ENCODE measurements at regions not wholly inside any gene's neighbourhood (a gene's known extent, or its start where the extent isn't known, plus 50 kb on each side); places are given as distances from the start of the nearest gene placed in this dataset.

DNA sequence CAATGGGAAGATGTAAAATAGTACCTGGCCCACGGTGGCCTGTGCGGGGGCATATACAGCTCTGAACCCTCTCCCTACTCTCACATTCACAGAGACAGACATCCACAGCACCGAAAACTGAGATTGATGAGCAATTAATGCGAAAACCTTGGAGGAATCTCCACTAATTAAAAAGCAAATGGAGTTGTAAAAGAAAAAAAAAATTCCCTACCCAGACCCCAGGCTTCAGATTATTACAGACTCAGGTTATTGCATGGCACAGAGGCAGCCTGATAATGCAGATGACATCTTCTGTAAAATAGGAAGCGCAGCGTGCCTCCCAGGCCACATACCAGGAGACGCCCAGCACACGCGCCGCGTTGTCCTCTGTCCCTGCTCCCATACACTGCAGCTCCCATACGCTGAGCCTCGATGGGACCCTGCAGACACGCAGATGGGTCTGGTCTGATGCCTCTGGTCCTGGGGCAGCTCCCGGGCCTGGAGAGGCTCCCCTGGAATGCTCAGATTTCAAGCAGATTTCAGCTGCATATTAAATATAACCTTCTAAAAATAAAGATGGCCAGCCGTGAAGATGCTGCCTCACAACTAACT is 496.1 kb upstream of the MYT1L start:
- DNase-seq (ENCODE audit: low read depth) = no peak

DNA sequence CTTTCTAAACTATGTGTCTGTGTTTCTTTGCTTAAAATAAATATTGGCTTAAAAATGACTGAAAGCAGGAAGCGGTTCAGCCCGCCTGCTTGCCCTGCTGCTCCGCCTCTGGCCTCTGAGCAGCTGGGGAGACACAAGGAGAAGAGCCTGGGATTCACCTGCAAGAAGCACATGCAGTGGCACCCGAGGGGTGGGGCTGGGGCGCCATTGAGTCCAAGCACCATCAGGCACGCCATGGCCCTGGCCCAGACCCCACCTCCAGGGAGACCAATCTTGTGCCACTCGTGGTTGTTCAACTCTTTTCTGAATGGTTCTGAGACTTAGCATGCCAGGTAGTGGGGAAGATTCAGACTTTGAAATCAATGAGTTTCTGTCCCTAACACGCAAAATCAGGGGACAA is 495.5 kb upstream of the MYT1L start:
- DNase-seq (ENCODE audit: low read depth) = no peak

DNA sequence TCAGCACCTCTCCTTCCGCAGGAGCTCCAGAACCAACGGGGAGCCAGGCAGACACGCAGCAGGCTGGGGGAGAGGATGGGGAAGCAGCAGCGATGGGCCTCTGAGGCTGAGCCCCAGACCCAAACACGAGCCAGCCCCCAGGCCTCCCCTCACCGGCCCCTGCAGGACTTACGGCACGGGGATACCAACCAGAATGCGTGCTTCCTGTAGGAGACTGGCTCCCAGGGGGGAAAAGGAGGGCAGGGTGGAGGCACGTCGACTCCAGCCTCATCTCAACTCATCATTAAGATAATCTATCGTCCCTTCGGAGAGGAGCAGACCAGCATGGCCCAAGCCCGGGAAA is 495.1 kb upstream of the MYT1L start:
- DNase-seq (ENCODE audit: low read depth) = no peak

DNA sequence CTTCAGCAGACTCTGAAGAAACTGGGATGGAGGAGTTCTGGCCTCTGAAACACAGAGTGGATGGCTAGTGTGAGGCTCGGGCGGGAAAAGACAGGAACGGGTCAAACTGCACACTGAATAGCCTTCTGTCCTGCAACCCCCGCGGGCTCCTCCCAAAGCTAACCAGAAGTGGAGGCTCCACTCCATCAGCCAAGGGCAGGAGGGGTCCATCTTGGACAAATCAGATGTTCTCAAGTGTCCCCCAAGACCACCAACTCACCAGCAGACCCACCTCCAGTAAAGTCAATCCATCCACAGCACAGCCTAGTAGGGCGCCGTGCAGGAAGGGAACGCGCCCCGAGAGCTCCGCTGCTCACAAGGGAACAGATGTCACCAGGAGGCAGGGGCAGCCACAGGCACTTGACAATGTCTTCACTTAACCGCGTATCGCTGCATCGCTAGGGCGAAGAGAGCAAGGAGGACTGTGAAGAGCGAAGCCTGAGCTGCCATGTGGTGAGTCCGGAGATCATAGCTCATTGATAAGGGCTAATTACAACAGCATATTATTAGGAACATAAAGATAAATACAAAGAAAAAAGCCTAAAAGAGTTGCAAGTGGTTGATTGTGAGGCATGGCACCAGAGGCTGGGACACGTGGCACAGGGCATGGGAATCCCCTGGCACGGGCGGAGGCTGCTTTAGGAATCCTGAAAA is 494.6 kb upstream of the MYT1L start:
- DNase-seq (ENCODE audit: low read depth) = no peak

DNA sequence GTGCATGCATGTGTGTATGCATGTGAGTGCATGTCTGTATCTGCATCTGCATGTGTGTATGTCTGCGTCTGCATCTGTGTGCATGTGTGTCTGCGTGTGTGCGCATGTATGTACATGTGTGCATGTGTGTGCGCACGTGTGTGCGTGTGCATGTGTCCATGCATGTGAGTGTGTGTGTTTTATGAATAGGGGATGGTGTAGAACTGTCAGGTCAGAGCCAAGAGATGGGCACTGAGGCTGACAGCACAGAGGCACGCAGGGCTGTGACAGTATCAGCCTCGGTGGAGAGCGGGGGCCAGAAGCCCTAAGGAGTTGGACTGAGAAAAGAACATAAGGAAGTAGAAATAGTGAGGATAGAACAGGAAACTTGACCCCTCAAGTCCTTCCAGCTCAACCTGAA is 494.0 kb upstream of the MYT1L start:
- DNase-seq (ENCODE audit: low read depth) = no peak

DNA sequence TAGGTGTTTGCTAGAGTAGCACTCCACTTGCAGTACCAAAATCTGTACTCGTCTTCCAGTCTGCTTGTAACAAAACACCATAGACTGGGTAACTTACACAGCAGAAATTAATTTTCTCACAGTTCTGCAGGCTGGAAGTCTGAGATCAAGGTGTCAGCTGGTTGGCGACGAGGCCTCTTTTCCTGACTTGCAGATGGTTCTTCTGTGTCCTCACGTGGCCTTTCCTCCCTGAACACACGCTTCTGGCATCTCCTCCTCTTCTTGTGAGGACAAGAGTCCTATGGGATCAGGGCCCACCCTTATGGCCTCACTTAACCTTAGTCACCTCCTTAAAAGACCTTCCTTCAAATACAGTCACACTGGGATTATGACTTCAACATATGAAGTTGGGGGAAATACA is 493.5 kb upstream of the MYT1L start:
- no peak for DNase-seq (ENCODE audit: low read depth)

DNA sequence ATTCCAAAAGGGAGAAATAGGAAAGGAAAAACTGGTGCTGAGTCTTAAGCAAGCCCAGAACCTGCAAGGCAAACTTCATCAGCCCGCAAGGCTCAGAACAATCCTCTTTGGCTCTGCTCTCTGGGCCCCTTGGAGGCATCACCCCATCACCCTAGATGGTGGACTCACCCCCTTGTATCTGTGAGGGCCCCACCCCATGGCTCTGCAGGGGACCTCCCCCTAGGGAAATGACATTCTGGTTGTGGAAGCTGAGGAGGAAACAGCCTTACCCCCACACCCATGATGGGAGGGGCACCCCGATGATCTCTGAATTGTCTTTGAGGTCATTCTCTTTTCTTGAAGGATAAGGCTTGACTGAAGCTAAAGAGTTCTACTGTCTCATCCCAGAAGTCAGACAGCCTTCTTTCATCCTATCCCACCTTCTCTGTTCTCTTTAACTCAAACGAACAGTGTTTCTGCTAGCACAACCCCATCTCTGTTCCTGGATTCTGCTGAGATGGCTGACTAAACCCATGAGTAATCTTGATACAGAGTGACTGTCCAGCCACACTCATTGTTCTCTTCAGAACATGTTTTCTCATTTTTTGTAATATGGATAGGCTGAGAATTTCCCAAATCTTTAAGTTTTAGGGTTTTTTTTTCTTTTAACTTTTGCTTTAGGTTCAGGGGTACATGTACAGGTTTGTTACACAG is 492.1 kb upstream of the MYT1L start:
- no peak for DNase-seq (ENCODE audit: low read depth)

DNA sequence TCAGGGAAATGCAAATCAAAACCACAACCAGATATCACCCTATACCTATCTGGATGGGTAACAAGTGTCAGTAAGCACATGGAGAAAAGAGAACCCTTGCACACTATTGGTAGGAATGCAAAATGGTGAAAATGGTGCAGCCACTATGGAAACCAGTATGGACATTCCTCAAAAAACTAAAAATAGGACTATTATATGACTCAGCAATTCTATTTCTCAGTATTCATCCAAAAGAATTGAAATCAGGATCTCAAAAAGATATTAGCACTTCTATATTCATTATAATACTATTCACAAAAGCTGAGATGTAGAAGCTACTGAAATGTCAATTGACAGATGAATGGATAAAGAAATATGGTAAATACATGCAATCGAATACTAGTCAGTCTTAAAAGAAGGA is 491.1 kb upstream of the MYT1L start:
- no peak for DNase-seq (ENCODE audit: low read depth)

DNA sequence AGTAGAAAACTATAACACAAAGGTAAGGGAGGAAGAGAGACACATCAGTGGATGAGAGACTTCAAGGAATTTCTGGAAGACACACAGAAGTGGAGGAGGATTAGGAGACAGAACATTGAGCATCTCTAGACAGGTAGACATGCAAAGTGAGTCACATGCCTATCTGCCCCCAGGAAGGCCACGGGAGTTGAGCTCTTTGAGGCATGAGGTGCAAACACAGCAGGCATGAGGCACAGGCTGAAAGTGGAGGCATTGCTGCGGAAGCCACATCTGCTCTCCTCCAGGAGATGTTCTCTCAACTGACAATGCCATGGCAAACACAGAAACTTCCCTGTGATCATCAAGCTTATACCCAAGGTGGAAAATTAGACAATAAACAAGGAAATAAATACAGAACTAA is 481.6 kb upstream of the MYT1L start:
- DNase-seq (ENCODE audit: low read depth) = no peak

DNA sequence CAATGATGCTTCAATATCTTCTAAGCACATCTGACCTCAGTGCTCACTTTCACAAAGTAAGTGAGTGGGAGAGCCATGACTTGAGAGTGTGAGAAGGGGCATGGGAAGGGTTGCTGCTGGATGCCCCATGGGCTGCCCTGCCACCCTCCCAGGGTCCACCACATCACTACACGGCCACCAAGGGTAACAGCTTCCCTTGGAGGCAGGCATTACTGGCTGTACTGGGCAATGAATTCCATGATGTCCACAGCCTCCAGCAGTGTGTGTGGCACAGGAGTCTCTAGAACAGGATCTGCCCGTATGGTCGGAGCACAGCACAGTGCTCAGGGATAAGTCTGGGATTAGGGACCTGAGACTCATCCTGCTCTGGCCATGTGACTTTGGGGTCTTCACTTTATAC is 481.0 kb upstream of the MYT1L start:
- no peak for DNase-seq (ENCODE audit: low read depth)

DNA sequence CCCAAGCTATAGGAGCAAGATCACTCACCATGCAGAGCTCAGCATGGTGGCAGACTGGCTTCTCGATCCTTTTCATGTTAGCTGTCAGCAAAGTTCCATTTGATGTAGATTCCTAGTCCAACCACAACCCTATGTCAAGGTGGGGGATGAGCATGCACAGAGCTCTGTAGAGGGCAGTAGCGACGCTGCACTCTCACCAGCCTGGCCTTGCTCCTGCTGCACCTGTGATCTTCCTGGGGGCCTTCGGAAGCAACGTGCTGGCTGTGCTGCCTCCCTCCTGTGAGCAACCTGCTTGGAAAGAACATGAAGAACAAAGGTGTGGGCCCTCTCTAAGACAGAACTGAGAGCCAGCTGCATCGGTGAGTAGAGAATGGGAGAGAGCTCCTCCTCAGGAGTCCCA is 479.4 kb upstream of the MYT1L start:
- no peak for DNase-seq (ENCODE audit: low read depth)

DNA sequence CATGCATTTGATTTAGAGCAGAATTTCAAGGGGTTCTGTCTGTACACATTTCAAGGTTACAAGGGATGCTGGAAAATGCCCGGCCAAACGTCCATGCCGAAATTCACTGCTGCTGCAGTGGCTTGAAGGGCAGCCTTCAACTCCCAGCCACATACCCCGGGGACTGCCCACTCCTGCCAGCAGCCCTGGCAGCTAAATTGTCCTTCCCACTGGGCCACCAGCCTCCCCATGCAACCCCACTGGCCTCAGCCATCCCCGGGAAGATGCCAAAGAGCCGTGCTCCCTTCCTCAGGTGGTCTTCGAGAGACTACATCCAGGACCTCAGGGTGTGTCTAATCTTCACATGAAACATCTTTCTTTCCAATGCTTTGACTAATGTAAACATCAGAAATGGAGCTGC is 478.7 kb upstream of the MYT1L start:
- DNase-seq (ENCODE audit: low read depth) = no peak

DNA sequence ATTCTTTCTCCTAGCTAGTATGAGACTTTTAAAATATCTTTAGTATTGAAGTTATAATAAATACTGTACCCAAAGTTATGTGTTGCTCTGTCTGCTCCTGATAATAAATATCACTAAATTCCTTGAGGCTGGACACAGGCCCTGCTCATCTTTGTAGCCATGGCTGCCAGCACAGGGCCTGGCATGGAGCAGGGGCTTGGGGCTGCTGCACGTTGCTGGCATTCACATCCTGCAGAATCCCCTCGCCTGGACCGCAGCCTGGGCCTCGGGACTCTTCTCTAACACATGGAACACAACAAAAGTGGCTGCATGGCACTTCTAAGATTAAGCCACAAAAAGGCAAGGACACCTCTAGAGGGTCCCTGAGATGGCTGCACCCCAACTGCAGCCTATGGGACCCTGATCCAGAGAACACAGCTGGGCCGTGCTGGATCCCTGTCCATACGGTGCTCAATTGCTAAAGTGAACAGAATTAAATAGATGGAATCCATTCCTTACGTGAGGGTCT is 477.5 kb upstream of the MYT1L start:
- DNase-seq (ENCODE audit: low read depth) = no peak

DNA sequence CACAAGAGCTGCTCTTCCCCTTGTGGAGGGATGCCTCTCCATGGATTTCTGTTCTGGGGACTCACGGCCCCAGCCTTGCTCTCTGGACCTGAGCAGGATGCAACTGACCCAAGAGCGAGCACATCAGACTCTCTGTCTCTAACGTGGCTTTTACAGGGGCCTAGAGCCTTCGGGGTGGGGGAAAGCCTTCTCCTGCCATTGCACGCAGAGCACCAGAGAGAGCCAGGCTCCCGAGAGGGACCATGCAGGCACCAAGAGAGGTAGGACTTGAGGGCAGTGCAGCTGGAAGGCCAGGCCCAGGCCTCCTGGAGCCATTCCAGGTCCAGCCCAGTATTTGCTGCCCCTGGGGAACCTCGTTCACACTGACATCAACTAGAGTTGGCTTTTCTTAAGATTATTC is 475.6 kb upstream of the MYT1L start:
- no peak for DNase-seq (ENCODE audit: low read depth)

DNA sequence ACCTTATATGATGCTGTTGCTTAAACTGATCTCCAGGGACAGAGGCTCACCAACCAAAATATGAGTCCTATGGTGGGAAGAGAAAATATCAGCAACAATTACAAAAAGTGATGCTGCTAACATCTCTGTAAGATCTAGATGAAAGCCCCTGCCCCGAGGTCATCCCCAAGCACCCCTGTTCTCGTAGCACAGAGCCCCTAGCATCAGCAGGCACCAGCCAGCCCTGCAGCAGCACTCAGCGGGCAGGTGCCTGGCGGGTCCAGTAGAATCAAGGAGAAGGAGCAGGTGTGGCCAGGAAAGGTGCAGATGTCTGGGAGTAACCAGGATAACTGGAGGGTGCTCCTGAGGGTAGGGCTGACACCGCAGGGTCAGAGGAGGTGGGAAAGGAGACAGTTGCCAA is 474.2 kb upstream of the MYT1L start:
- DNase-seq (ENCODE audit: low read depth) = no peak

DNA sequence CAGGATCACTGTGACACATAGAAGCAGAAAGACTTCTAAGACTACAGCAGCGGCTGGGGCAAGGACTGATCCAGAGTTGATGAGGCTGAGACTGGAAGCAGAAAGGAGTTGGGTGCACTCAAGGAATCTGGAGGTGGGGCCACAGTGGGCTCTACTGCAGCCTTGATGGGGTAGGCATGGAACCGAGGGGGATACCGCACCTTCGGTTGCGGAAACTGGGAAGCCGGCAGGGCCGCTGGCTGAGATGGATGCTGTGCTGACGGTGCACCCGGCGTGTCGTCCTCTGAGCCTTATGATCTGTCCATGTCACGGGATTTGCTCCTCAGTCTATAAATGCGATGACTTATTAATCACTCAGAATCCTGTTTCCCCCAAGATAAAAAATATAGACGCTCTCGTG is 473.5 kb upstream of the MYT1L start:
- DNase-seq (ENCODE audit: low read depth) = no peak

DNA sequence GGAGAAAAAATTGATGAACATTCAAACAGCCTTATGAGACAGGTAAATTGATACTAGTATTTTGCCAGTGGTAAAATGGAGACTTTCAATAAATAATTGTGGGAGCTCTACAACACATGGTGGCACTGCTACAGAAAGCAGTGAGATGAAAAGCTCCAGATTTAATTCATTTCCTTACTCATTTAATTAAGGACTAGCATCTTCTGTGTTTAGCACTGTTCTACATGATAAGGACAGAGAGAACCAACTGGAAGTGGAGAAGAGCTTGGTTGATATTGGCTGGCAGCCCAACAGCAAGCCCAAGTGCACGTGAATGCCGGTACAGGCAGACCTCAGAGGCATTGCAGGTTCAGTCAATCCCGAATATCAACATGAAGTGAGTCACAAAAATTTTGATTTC is 470.4 kb upstream of the MYT1L start:
- no peak for DNase-seq (ENCODE audit: low read depth)

DNA sequence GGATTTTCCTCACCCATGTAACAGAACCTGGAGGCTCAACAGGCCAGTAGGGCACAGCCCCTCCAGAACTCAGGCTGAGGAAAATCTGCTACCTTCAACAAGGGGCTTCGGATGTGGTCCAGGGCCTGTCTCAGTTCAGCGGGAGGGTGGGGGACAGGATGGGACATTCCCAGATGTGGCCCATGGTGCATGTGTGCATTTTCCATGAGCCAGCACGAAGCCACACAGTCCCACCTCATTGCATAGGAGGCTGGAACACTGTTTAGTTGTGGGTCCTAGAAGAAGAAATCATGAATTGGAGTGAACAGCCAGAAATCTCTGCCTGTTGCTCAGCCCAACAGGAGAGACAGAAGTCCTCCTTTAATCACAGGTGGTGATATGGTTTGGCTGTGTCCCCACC is 469.6 kb upstream of the MYT1L start:
- DNase-seq (ENCODE audit: low read depth) = no peak

DNA sequence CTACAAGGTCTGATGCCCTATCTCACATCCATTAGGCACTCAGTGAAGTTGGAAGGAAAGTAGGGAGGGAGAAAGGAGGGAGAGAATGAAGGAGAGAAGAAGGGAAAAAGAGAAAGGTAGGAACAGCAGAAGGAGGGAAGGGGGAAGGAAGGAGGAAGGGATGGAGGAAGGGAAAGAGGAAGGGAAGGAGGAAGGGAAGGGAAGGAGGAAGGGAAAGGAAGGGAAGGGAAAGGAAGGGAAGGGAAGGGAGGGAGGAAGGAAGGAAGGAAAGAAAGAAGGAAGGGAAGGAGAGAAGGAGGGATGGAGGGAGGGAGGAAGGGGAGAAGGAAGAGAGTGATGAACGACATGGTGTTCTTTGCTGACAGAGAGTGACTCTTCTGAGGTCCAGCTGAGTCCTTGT is 468.9 kb upstream of the MYT1L start:
- no peak for DNase-seq (ENCODE audit: low read depth)

DNA sequence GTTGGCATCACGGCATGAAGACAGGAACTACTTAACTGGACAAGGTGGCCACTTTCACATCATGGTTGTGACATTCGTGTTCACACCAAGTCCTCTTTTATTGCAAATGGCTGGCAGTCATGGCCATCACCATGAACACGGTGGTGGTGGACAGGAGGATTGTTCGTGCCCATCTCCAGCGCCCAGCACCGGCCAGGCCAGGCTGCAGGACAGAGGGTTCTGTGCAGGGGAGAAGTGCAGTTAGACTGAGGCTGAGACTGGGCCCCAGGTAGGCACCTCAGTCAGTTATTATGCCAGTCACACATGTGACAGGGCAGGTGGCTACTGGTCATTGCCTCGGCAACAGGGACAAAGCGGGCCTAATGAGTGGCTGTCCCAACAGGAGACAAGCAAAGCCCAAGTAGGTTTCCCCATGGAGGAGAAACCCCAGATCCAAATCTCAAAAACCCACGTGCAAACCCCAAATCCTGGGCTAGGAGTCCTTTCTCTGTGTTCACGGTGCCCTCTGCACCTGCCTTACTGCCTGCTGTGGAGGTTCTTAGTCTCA is 468.1 kb upstream of the MYT1L start:
- DNase-seq (ENCODE audit: low read depth) = no peak

DNA sequence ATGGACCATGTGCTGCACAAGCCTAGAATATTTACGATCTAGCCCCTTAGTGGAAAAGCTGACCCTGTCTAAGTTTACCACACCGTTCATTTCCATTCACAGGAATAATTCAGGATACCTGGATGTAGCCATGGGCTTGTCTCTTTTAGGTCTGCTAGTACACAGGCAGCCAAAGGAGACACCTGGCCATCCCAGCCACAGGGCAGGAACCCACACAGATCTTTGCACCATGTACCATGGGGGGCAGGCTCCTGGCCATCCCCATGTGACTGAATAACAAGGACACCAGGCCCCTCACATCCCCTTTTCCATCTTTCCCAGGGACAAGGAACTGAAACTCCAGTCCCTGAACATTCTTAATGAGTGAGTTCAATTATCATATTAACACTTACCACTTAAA is 467.3 kb upstream of the MYT1L start:
- DNase-seq (ENCODE audit: low read depth) = no peak

DNA sequence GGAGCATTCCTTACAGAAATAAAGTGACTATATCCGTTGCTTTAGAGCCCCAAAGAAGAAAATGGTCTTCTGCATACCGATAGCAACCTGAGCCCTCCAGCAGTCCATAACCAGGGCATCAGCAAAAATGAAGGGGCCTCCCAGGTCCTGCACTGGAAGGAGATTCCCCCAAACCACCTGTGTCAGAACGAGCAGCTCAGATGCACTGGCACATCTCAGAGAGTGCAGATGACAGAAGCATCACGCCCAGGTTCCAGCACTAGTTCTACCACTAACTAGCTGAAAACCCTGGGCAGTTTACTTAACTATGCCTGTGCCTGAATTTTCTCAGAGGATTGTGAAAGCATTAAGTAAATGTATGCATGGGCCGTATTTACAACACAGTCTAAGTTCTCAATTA is 466.7 kb upstream of the MYT1L start:
- no peak for DNase-seq (ENCODE audit: low read depth)

DNA sequence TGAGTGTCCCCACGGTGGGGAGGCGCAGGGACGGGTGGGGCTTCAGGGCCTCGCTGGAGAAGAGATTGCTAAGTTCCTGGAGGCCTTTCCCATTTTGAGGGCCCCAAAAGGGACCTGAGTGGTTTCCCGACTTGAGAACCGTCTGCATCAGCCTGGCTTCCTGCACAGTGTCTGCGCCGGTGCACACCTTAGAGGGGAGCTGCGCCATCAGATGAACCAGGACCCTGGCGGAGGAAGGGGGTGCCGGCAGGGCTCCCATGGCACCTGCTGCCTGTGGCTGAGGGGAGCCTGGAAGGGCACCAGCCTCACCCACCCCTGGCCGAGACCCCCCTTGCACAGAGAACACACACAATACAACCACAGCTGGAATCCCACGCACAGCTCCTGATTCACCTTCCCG is 465.1 kb upstream of the MYT1L start:
- no peak for DNase-seq (ENCODE audit: low read depth)
